LNCaP clone FGC (cell line): ENCODE measurements at regions not wholly inside any gene's neighbourhood (a gene's known extent, or its start where the extent isn't known, plus 50 kb on each side); places are given as distances from the start of the nearest gene placed in this dataset.
"Not testable (repeated sequence)": the region's sequence is repeated elsewhere in the genome, so short reads cannot be mapped to it uniquely, and the experiment has no call there.

Source experiments
- DNase-seq: peaks from one replicate; pipeline ENCODE4 v3.0.0-alpha.2; 2011; ENCODE audit warnings: low read depth
- H3K4me3 ChIP-seq: 2 replicates; pipeline ENCODE4 v1.5.1; 2011; ENCODE audit warnings: mild to moderate bottlenecking, low read depth, low read length, control low read depth
- CTCF ChIP-seq: IDR thresholded peaks from 2 replicates; pipeline ENCODE4 v1.5.1; 2012; ENCODE audit warnings: mild to moderate bottlenecking; ENCODE audit not compliant: control insufficient read depth, insufficient read depth; ENCODE audit errors: extremely low read depth

- no peak for DNase-seq
- no peak for TF ChIP-seq CTCF
- H3K4me3 ChIP-seq: no peak overlapping the region
These were observed 658.4 kb downstream of the EFNA5 start for GRCh38 chr5:107012371-107012770.

GRCh38 chr5:107011605-107012004, 659.1 kb downstream of the EFNA5 start:
- DNase-seq: no peak

GRCh38 chr5:107010060-107010459, 660.7 kb downstream of the EFNA5 start:
- no peak for TF ChIP-seq CTCF
- DNase-seq: no peak

More at GRCh38 chr5:107011605-107012004, 659.1 kb downstream of the EFNA5 start:
- H3K4me3 ChIP-seq: no peak overlapping the region
- no peak for TF ChIP-seq CTCF

GRCh38 chr5:107005653-107006052, 665.1 kb downstream of the EFNA5 start:
- H3K4me3 ChIP-seq: no peak overlapping the region
- no peak for TF ChIP-seq CTCF
- no peak for DNase-seq

More at GRCh38 chr5:107010060-107010459, 660.7 kb downstream of the EFNA5 start:
- H3K4me3 ChIP-seq: no peak overlapping the region

GRCh38 chr5:107005161-107005560, 665.6 kb downstream of the EFNA5 start:
- DNase-seq: no peak
- H3K4me3 ChIP-seq: no peak overlapping the region
- no peak for TF ChIP-seq CTCF

GRCh38 chr5:107002115-107002514, 668.6 kb downstream of the EFNA5 start:
- no peak for TF ChIP-seq CTCF
- H3K4me3 ChIP-seq: no peak overlapping the region
- DNase-seq: no peak

- not testable (repeated sequence) for H3K4me3 ChIP-seq, DNase-seq
These were observed 671.2 kb downstream of the EFNA5 start for GRCh38 chr5:106999506-106999905.

- no peak for DNase-seq
- no peak overlapping the region for H3K4me3 ChIP-seq
- TF ChIP-seq CTCF: no peak
These were observed 684.7 kb downstream of the EFNA5 start for GRCh38 chr5:106986006-106986405.
